Neural cell (in vitro differentiated cells): ENCODE measurements at regions not wholly inside any gene's neighbourhood (a gene's known extent, or its start where the extent isn't known, plus 50 kb on each side); places are given as distances from the start of the nearest gene placed in this dataset.

ENCODE experiments used
- CTCF ChIP-seq: fragments of 450-650 bp; IDR thresholded peaks from 2 replicates; pipeline ENCODE4 v1.5.1; 2014; ENCODE audit warnings: antibody characterized with exemption, mild to moderate bottlenecking, moderate library complexity; ENCODE audit not compliant: poor library complexity, severe bottlenecking
- EP300 ChIP-seq: fragments of 450-650 bp; conservative IDR thresholded peaks from 2 replicates; pipeline ENCODE4 v1.6.1; 2014; ENCODE audit warnings: antibody characterized with exemption, mild to moderate bottlenecking, moderate library complexity; ENCODE audit not compliant: poor library complexity, severe bottlenecking
- EZH2 ChIP-seq: fragments of 200-600, 300-800 bp; shearing (Covaris generic), sonication (generic); IDR thresholded peaks from 2 replicates; pipeline ENCODE4 v1.6.1; 2014; ENCODE audit warnings: antibody characterized with exemption, low read length, borderline replicate concordance, mild to moderate bottlenecking; ENCODE audit not compliant: insufficient read depth, poor library complexity, severe bottlenecking
- POLR2AphosphoS5 ChIP-seq: IDR thresholded peaks from 2 replicates; pipeline ENCODE4 v1.6.1; 2012
- SMC3 ChIP-seq: fragments of 450-650 bp; conservative IDR thresholded peaks from 2 replicates; pipeline ENCODE4 v1.6.1; 2014; ENCODE audit warnings: antibody characterized with exemption, mild to moderate bottlenecking, moderate library complexity; ENCODE audit not compliant: poor library complexity

GRCh38 chr7:114790521-114790920, 131.4 kb upstream of the MDFIC start:
- TF ChIP-seq CTCF (no peak), EP300 (no peak), SMC3 (no peak), POLR2AphosphoS5 (no peak), EZH2 (no peak)
